Neural progenitor cell (in vitro differentiated cells): ENCODE measurements at regions not wholly inside any gene's neighbourhood (a gene's known extent, or its start where the extent isn't known, plus 50 kb on each side); places are given as distances from the start of the nearest gene placed in this dataset.
A peak's percentile ranks its signal among the peaks of the same experiment; 100 is the strongest.

ENCODE experiments used
- DNase-seq: peaks from one replicate; pipeline ENCODE4 v3.0.0-alpha.2; 2016; ENCODE audit warnings: low spot score
- H2AFZ ChIP-seq: fragments of 200-600 bp; sonication (generic); replicated peaks from 2 replicates; pipeline ENCODE4 v1.6.1; 2016; ENCODE audit warnings: antibody characterized with exemption
- H3F3A ChIP-seq: fragments of 200-600 bp; sonication (generic); 2 replicates; pipeline ENCODE4 v1.6.1; 2016; ENCODE audit warnings: antibody characterized with exemption, low read depth
- H3K27ac ChIP-seq: fragments of 200-600 bp; sonication (generic); 2 replicates; pipeline ENCODE4 v1.5.1; 2016; ENCODE audit warnings: mild to moderate bottlenecking
- H3K27me3 ChIP-seq: fragments of 200-600 bp; sonication (generic); 2 replicates; pipeline ENCODE4 v1.6.1; 2016; ENCODE audit warnings: mild to moderate bottlenecking, moderate library complexity
- H3K36me3 ChIP-seq: fragments of 200-600 bp; sonication (generic); 2 replicates; pipeline ENCODE4 v1.5.1; 2016
- H3K4me1 ChIP-seq: fragments of 200-600 bp; sonication (generic); 2 replicates; pipeline ENCODE4 v1.6.1; 2016; ENCODE audit warnings: mixed run types
- H3K4me2 ChIP-seq: fragments of 200-600 bp; sonication (generic); 2 replicates; pipeline ENCODE4 v1.6.1; 2016
- H3K4me3 ChIP-seq: fragments of 200-600 bp; sonication (generic); 2 replicates; pipeline ENCODE4 v1.5.1; 2016
- H3K79me2 ChIP-seq: fragments of 200-600 bp; sonication (generic); 2 replicates; pipeline ENCODE4 v1.6.1; 2016; ENCODE audit warnings: low read depth
- H3K9ac ChIP-seq: fragments of 200-600 bp; sonication (generic); 2 replicates; pipeline ENCODE4 v1.6.1; 2016
- H3K9me3 ChIP-seq: fragments of 200-600 bp; sonication (generic); 2 replicates; pipeline ENCODE4 v1.5.1; 2016; ENCODE audit warnings: low read depth
- H4K20me1 ChIP-seq: fragments of 200-600 bp; sonication (generic); 2 replicates; pipeline ENCODE4 v1.6.1; 2016; ENCODE audit warnings: low read depth
- H3K27ac Mint-ChIP-seq: 3 replicates; pipeline ENCODE4 v1.8.0; 2021; ENCODE audit warnings: mixed read lengths
- H3K27me3 Mint-ChIP-seq: 2 replicates; pipeline ENCODE4 v1.8.0; 2022; ENCODE audit warnings: low read depth, mild to moderate bottlenecking, inconsistent platforms, moderate library complexity, mixed read lengths; ENCODE audit not compliant: insufficient read depth
- H3K36me3 Mint-ChIP-seq: 3 replicates; pipeline ENCODE4 v1.8.0; 2021; ENCODE audit warnings: mixed read lengths
- H3K4me1 Mint-ChIP-seq: 3 replicates; pipeline ENCODE4 v1.8.0; 2021; ENCODE audit warnings: mixed read lengths
- H3K4me3 Mint-ChIP-seq: 3 replicates; pipeline ENCODE4 v1.8.0; 2021; ENCODE audit warnings: mild to moderate bottlenecking, moderate library complexity, mixed read lengths
- H3K9me3 Mint-ChIP-seq: 3 replicates; pipeline ENCODE4 v1.8.0; 2020; ENCODE audit warnings: mixed read lengths
- EZH2 ChIP-seq: fragments of 200-600 bp; sonication (generic); IDR thresholded peaks from 2 replicates; pipeline ENCODE4 v1.6.1; 2017; ENCODE audit warnings: antibody characterized with exemption, mild to moderate bottlenecking, moderate library complexity
- EZH2phosphoT487 ChIP-seq: fragments of 200-600 bp; sonication (generic); IDR thresholded peaks from 2 replicates; pipeline ENCODE4 v1.6.1; 2017; ENCODE audit warnings: antibody characterized with exemption
- TF ChIP-seq, protein P1 (sequence below): fragments of 200-600 bp; sonication (generic); IDR thresholded peaks from 2 replicates; pipeline ENCODE4 v1.5.1; 2017; ENCODE audit warnings: antibody characterized with exemption, mild to moderate bottlenecking

GRCh38 chr1:163837206-163837605 lies 515.5 kb downstream of the NUF2 start:
- H3K4me3 Mint-ChIP-seq: no peak overlapping the region
- peaks cover 7% of the 10 kb centered on the region for H3K4me1 Mint-ChIP-seq
- no peaks in the 10 kb centered on the region for H3K79me2 ChIP-seq
- no peaks in the 10 kb centered on the region for H3K9me3 Mint-ChIP-seq
- H3K36me3 ChIP-seq: no peaks in the 10 kb centered on the region
- H3K9ac ChIP-seq: no peak overlapping the region
- H3K9me3 ChIP-seq: no peaks in the 10 kb centered on the region
- peaks cover 20% of the 10 kb centered on the region for H3F3A ChIP-seq
- H3K4me3 ChIP-seq: no peak overlapping the region
- H3K27ac ChIP-seq: peak overlapping the region; percentile 84
- H3K27ac Mint-ChIP-seq: no peak overlapping the region
- no peaks in the 10 kb centered on the region for H3K36me3 Mint-ChIP-seq
- H3K27me3 ChIP-seq: no peaks in the 10 kb centered on the region
- TF ChIP-seq EZH2phosphoT487 (no peak), EZH2 (no peak)
- TF ChIP-seq, protein P1, sequence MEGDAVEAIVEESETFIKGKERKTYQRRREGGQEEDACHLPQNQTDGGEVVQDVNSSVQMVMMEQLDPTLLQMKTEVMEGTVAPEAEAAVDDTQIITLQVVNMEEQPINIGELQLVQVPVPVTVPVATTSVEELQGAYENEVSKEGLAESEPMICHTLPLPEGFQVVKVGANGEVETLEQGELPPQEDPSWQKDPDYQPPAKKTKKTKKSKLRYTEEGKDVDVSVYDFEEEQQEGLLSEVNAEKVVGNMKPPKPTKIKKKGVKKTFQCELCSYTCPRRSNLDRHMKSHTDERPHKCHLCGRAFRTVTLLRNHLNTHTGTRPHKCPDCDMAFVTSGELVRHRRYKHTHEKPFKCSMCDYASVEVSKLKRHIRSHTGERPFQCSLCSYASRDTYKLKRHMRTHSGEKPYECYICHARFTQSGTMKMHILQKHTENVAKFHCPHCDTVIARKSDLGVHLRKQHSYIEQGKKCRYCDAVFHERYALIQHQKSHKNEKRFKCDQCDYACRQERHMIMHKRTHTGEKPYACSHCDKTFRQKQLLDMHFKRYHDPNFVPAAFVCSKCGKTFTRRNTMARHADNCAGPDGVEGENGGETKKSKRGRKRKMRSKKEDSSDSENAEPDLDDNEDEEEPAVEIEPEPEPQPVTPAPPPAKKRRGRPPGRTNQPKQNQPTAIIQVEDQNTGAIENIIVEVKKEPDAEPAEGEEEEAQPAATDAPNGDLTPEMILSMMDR: no peak
- H4K20me1 ChIP-seq: no peaks in the 10 kb centered on the region
- H3K27me3 Mint-ChIP-seq: peaks cover 6% of the 10 kb centered on the region
- DNase-seq: peak; percentile 1
- H2AFZ ChIP-seq: peak overlapping the region; percentile 29
- peak overlapping the region; percentile 61 for H3K4me2 ChIP-seq
- peaks cover 28% of the 10 kb centered on the region for H3K4me1 ChIP-seq

- no peaks in the 10 kb centered on the region for H4K20me1 ChIP-seq
- H3K9ac ChIP-seq: no peak overlapping the region
- TF ChIP-seq EZH2 (no peak), EZH2phosphoT487 (no peak)
- TF ChIP-seq, protein P1: no peak
- H2AFZ ChIP-seq: no peak overlapping the region
- no peak overlapping the region for H3K27ac ChIP-seq
- H3K4me1 ChIP-seq: no peaks in the 10 kb centered on the region
- Mint-ChIP-seq H3K27ac (no peak overlapping the region), H3K36me3 (no peaks in the 10 kb centered on the region), H3K4me1 (no peaks in the 10 kb centered on the region), H3K27me3 (no peaks in the 10 kb centered on the region), H3K9me3 (no peaks in the 10 kb centered on the region), H3K4me3 (no peak overlapping the region)
- no peaks in the 10 kb centered on the region for H3K36me3 ChIP-seq
- no peak for DNase-seq
- no peaks in the 10 kb centered on the region for H3K79me2 ChIP-seq
- H3K4me2 ChIP-seq: no peak overlapping the region
- H3K9me3 ChIP-seq: no peaks in the 10 kb centered on the region
- no peaks in the 10 kb centered on the region for H3F3A ChIP-seq
- no peaks in the 10 kb centered on the region for H3K27me3 ChIP-seq
- H3K4me3 ChIP-seq: no peak overlapping the region
These were observed 520.8 kb downstream of the NUF2 start for GRCh38 chr1:163842571-163842970.

DNA sequence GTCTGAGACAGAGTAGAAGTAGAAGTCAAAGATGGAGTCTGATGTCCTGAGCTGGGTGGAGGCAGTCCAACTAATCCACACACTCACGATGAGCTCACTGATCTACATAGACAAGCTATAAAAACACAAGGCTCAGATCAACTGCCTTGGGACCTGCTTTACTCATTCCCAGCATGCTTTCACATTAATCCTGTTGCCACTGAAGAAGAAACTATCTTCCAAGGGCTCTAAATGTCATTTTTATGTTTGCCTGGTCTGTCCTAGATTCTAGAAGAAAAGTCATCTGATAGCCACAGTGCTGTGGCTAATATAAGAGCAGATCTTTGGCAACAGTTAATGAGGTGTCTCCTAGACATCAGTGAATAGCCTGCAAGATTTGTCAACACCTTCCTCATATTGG lies 522.7 kb downstream of the NUF2 start:
- H2AFZ ChIP-seq: no peak overlapping the region
- H3K36me3 ChIP-seq: no peaks in the 10 kb centered on the region
- TF ChIP-seq EZH2phosphoT487 (no peak), EZH2 (no peak)
- TF ChIP-seq, protein P1: no peak
- H3K9ac ChIP-seq: no peak overlapping the region
- no peaks in the 10 kb centered on the region for H3K4me1 ChIP-seq
- Mint-ChIP-seq H3K27me3 (no peaks in the 10 kb centered on the region), H3K4me3 (no peak overlapping the region), H3K27ac (no peak overlapping the region), H3K36me3 (no peaks in the 10 kb centered on the region), H3K9me3 (no peaks in the 10 kb centered on the region), H3K4me1 (no peaks in the 10 kb centered on the region)
- DNase-seq: no peak
- H3F3A ChIP-seq: no peaks in the 10 kb centered on the region
- no peak overlapping the region for H3K4me2 ChIP-seq
- H3K27me3 ChIP-seq: no peaks in the 10 kb centered on the region
- H3K79me2 ChIP-seq: no peaks in the 10 kb centered on the region
- H3K27ac ChIP-seq: no peak overlapping the region
- H3K9me3 ChIP-seq: no peaks in the 10 kb centered on the region
- no peak overlapping the region for H3K4me3 ChIP-seq
- H4K20me1 ChIP-seq: no peaks in the 10 kb centered on the region
